OCI-LY1 (cell line): ENCODE measurements at regions not wholly inside any gene's neighbourhood (a gene's known extent, or its start where the extent isn't known, plus 50 kb on each side); places are given as distances from the start of the nearest gene placed in this dataset.

ENCODE experiments used
- EZH2 ChIP-seq: fragments of 200-600 bp; sonication (generic), shearing (Covaris generic); IDR thresholded peaks from 2 replicates; pipeline ENCODE4 v1.8.0; 2017; ENCODE audit warnings: borderline replicate concordance, mixed run types, mild to moderate bottlenecking, antibody characterized with exemption, low read length, moderate library complexity, mixed read lengths
- TF ChIP-seq, protein P1 (sequence below): fragments of 200-600 bp; sonication (generic), shearing (Covaris generic); IDR thresholded peaks from 2 replicates; pipeline ENCODE4 v1.5.1; 2017; ENCODE audit warnings: mild to moderate bottlenecking, antibody characterized with exemption, low read length, moderate library complexity, mixed read lengths

DNA sequence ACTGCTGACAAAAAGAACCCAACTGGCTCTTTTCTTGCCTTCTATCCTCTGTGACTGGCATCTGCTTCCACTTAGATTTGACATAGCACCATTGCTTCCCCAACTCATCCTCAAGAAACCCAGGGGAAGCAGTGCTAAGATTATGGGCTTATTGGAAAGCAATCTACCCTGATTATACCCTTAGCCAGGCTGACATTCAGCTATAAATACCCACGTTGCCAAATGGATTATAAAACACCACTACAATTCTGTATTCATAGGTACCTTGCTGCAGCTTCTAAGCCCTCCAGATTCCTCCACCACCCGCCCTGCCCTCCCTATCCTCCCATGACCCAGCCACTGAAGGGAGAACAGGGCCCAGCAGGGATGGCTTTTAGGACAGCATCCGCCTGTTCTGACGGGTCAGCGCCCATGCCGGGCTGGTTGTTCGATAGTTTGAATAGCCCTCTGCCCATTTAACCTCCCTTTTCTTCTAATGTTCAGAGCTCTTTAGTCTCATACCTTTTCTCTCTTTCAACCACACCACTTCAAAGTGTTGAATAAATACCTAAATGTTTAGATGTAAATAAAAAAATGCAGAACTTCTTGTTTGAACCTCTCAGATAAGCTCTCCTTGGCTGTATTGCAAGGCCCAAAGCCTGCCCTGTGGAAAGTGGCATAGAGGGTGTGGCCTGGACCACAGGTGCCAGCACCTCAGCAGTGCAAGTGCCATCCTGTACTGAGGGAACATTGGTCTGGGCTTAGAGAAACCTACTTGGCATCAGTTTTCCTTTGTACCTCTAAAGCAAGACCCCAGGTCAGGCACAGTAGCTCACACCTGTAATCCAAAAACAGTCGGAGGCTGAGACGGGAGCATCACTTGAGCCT, 86.6 kb upstream of the RGPD5 start:
- TF ChIP-seq, protein P1, sequence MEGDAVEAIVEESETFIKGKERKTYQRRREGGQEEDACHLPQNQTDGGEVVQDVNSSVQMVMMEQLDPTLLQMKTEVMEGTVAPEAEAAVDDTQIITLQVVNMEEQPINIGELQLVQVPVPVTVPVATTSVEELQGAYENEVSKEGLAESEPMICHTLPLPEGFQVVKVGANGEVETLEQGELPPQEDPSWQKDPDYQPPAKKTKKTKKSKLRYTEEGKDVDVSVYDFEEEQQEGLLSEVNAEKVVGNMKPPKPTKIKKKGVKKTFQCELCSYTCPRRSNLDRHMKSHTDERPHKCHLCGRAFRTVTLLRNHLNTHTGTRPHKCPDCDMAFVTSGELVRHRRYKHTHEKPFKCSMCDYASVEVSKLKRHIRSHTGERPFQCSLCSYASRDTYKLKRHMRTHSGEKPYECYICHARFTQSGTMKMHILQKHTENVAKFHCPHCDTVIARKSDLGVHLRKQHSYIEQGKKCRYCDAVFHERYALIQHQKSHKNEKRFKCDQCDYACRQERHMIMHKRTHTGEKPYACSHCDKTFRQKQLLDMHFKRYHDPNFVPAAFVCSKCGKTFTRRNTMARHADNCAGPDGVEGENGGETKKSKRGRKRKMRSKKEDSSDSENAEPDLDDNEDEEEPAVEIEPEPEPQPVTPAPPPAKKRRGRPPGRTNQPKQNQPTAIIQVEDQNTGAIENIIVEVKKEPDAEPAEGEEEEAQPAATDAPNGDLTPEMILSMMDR: no peak
- no peak for TF ChIP-seq EZH2
